NB4 (cell line): ENCODE measurements at regions not wholly inside any gene's neighbourhood (a gene's known extent, or its start where the extent isn't known, plus 50 kb on each side); places are given as distances from the start of the nearest gene placed in this dataset.
A peak's percentile ranks its signal among the peaks of the same experiment; 100 is the strongest.

Source experiments
- DNase-seq: peaks from one replicate; pipeline ENCODE4 v3.0.0; 2010; ENCODE audit warnings: low read depth
- H3K4me3 ChIP-seq: one replicate; pipeline ENCODE4 v1.5.1; 2011; ENCODE audit warnings: mild to moderate bottlenecking, low read depth, low read length, moderate library complexity
- MYC ChIP-seq: IDR thresholded peaks from 2 replicates; pipeline ENCODE4 v1.6.1; 2011; ENCODE audit warnings: low read depth, low read length
- POLR2A ChIP-seq: IDR thresholded peaks from 2 replicates; pipeline ENCODE4 v1.6.1; 2011; ENCODE audit warnings: mild to moderate bottlenecking; ENCODE audit not compliant: insufficient read length; ENCODE audit errors: extremely low read depth
- TF ChIP-seq, protein P1 (sequence below): IDR thresholded peaks from 2 replicates; pipeline ENCODE4 v1.6.1; 2011; ENCODE audit warnings: low read depth, low read length
- TF ChIP-seq, protein P2 (sequence below): IDR thresholded peaks from one replicate; pipeline ENCODE4 v1.5.1; 2012; ENCODE audit warnings: low read depth, low read length

- no peak overlapping the region for H3K4me3 ChIP-seq
- peak; percentile 80 for DNase-seq
These were observed 156.4 kb downstream of the AQP4 start for GRCh38 chr18:26708806-26709716.

DNA sequence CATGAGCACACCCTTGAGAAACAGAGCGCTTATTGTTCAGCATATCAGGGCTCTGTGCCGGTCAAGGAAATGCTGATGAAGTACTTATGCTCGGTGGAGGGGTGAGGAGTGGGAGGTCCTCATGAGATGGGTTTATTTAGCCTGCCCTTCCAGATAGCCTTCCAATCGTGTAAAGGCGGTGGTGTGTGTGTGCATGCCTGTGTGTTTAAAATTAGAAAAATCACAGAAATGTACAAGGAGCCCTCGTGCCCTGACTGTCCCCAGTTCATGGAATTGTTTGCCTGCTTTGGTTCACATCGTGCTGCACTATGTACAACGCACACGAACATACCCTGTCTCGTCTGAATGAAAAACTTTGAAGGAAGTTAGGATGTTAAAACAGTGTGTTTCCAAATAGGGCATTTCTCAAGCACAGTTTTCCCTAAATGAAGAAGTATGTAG, 158.6 kb downstream of the AQP4 start:
- TF ChIP-seq, protein P1, sequence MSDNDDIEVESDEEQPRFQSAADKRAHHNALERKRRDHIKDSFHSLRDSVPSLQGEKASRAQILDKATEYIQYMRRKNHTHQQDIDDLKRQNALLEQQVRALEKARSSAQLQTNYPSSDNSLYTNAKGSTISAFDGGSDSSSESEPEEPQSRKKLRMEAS: no peak
- TF ChIP-seq MYC (no peak), POLR2A (no peak)
- TF ChIP-seq, protein P2, sequence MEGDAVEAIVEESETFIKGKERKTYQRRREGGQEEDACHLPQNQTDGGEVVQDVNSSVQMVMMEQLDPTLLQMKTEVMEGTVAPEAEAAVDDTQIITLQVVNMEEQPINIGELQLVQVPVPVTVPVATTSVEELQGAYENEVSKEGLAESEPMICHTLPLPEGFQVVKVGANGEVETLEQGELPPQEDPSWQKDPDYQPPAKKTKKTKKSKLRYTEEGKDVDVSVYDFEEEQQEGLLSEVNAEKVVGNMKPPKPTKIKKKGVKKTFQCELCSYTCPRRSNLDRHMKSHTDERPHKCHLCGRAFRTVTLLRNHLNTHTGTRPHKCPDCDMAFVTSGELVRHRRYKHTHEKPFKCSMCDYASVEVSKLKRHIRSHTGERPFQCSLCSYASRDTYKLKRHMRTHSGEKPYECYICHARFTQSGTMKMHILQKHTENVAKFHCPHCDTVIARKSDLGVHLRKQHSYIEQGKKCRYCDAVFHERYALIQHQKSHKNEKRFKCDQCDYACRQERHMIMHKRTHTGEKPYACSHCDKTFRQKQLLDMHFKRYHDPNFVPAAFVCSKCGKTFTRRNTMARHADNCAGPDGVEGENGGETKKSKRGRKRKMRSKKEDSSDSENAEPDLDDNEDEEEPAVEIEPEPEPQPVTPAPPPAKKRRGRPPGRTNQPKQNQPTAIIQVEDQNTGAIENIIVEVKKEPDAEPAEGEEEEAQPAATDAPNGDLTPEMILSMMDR: no peak
- no peak overlapping the region for H3K4me3 ChIP-seq
- no peak for DNase-seq

More at GRCh38 chr18:26708806-26709716, 156.4 kb downstream of the AQP4 start:
- no peak for TF ChIP-seq MYC

GRCh38 chr18:26705757-26706156, 157.4 kb upstream of the KCTD1 start:
- DNase-seq: no peak
- H3K4me3 ChIP-seq: no peak overlapping the region
- TF ChIP-seq MYC: no peak
- TF ChIP-seq, protein P2: no peak

DNA sequence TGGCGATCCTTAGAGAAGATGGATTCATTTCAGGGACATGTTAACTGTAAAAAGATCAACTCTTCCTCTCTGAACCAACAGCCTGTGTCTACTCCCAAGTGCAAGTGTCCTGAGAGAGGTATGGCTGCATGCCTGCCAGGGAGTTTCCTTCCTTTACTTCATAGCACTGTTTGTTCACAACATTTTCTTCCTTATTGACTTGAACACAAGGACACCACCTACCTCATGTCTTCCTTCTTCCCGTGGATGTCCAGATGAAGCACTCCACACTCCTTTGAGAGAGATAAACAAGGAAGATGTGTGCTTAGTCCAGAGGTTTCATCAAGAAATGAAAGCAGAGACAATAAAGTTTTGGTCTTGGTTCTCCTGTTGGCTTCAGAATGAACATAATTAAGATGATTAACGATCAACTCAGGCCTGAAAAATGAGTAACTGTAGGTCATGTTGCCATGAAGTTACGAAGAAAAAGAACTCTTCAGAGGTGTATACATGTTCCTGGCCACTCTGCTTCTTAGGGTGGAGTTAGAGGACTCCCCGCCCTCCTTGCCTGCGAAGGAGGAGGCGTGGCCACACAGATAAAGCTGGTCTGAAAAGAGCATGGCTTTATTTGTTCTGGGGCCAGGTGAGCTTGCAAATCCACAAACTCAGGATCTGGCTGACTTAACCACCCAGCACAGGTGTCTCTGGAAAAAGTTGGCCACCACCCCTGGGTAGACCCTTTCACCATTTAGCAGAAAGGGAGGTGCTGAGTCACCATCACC, 155.0 kb upstream of the KCTD1 start:
- peak; percentile 83 for DNase-seq
- TF ChIP-seq, protein P2: no peak
- TF ChIP-seq MYC: peak; percentile 14; the same call in 1 of the 2 replicates
- peak; percentile 28 for TF ChIP-seq POLR2A
- H3K4me3 ChIP-seq: peak overlapping the region; percentile 75

GRCh38 chr18:26702086-26702485, 153.7 kb upstream of the KCTD1 start:
- TF ChIP-seq, protein P1: no peak
- TF ChIP-seq, protein P2: no peak
- no peak for TF ChIP-seq MYC
- no peak for TF ChIP-seq POLR2A
- peak; percentile 89 for DNase-seq
- H3K4me3 ChIP-seq: peak overlapping the region; percentile 75

DNA sequence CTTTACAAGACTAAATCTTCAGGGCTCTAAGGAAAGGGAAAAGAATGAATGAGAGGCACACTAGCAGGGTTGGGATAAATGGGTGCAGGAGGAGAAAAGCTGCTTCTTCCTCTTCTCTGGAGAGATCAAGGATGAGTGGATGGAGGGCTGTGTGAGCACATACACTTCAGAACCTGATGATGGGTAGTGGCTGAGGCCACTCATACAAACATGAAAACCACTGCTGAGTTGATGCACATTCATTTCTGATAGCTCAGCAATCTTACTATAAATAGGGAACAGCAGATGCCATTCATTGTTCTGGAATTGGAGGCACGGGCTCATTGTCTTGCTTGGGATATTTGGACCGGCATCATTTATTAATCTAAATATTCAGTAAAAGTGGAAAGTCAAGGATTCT, 152.4 kb upstream of the KCTD1 start:
- peak; percentile 32 for DNase-seq

More for the DNA sequence above, 152.4 kb upstream of the KCTD1 start:
- H3K4me3 ChIP-seq: peak overlapping the region; percentile 75
- TF ChIP-seq, protein P2: no peak
- TF ChIP-seq MYC (no peak), POLR2A (no peak)
- TF ChIP-seq, protein P1: no peak
